HG02642 (cell line): ENCODE measurements at regions not wholly inside any gene's neighbourhood (a gene's known extent, or its start where the extent isn't known, plus 50 kb on each side); places are given as distances from the start of the nearest gene placed in this dataset.
"Not testable (repeated sequence)": the region's sequence is repeated elsewhere in the genome, so short reads cannot be mapped to it uniquely, and the experiment has no call there.

Experiments
- ATAC-seq: cut with Tn5 transposase; IDR thresholded peaks from one replicate; pipeline ENCODE4 v1.9.1; 2021; ENCODE audit warnings: mild to moderate bottlenecking; ENCODE audit not compliant: unreplicated experiment, poor library complexity

DNA sequence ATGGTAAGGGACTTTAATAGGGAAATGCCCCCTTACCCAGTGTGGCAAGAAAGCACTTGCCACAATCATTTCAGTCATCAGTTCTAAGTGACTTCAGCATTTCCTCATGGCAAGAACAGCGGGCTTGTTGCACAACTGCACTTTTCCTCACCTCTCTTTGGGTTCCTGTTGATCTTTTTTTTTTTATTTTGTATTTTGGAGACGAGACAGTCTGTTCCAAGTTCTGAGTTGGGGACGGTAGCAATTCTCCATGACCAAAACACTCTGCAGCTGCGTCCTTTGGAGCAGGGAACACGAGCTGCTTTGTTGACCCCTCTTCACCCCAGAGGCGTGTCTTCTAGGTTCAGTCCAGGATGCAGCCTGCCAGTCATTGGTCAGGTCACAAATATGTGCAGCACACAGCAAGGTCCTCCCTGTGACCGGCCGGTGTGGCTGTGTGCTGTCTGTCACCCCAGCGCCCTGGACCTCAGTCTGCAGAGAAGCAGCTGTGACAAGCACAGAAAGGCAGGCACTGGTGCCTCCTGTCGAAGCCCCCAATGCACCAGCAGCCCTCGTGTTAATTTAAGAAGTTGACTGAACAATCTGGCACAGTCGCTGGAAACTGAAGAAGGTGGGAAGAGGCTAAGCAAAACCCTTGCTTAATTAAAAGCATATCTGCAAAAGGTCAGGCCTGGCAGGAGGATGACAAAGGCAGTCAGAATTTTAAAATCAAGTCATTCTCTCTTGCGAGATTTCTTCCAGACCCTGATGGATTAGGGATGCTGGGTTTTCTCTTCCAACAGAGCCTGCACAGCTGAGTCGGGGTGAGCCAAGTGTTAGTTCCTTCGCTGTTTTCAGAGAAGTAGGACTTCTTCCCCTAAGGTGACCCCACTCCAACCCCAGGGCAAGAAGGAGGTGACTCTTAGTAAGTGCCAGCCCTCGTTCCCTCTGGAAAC, 96.7 kb upstream of the COPS8 start:
- ATAC-seq, result no peak

DNA sequence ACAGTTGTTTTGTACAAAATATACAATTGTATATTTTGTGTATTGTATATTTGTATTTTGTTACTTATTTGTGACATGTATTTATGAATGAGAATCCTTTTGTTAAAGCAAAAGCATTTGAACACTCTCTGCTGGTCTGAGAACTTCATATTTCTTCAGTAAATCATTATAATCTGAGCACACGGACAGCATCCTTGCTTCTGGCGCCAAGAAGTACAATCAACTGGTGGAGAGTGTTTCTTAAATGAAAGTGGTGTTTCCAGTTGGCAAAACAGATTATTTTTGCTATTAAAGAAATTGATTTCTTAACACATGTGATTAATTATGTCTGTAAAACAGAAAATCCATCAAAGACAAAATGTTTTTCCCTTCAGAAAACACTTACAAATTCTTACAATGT, 95.1 kb upstream of the COPS8 start:
- ATAC-seq, result no peak

DNA sequence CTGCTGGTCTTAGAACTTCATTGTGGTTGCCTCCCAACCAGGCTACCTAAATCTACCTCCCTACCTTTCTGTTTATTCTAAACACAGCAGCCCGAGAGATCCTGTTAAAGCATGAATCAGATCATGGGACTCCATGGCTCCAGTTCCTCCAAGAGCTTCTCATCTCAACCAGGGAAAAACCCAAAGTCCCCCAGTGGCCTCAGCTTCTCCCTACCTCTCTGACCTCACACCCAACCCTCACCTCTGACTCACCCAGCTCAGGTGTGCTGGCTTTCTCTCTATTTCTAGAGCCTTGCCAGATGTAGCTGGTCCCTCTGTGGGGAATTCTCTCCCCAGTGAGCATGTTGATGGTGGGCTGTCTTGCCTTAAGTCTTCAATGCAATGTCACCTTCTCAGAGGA, 93.8 kb upstream of the COPS8 start:
- ATAC-seq, result no peak

DNA sequence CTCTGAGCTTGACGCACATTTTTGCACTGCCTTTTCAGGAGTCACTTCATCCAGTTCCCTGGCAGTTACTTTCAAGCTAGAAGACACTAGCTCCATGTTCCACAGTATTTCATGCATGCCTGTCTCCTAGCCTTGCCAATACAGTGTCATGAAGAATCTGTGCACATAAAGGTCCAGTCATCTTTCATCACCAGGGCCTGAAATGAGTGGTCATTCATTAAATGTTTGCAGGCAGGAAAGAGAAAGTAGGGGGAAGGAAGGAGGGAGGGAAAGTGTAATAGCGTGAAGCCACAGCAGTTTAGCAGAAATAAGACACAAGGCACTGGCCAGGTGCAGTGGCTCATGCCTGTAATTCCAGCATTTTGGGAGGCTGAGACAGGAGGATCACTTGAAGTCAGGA, 92.4 kb upstream of the COPS8 start:
- no peak for ATAC-seq

DNA sequence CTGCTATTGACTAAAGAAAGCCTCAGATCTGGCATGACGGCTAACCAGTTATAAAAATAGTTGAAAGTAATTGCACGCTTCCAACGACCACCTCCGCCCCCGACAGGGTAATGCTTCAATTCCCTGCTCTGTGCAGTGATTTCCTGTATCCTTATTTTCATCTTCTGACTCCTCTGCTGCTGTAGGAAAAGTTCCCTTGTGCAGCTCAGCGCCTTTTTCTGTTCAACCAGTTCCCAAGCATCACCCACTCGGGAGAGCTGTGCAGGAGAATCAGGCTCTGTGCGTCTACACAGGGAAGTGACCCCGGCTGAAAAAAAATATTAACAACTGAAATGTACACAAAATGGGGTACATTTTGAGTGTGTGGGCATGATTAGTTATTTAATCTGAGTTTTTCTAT, 91.3 kb upstream of the COPS8 start:
- ATAC-seq, result no peak

DNA sequence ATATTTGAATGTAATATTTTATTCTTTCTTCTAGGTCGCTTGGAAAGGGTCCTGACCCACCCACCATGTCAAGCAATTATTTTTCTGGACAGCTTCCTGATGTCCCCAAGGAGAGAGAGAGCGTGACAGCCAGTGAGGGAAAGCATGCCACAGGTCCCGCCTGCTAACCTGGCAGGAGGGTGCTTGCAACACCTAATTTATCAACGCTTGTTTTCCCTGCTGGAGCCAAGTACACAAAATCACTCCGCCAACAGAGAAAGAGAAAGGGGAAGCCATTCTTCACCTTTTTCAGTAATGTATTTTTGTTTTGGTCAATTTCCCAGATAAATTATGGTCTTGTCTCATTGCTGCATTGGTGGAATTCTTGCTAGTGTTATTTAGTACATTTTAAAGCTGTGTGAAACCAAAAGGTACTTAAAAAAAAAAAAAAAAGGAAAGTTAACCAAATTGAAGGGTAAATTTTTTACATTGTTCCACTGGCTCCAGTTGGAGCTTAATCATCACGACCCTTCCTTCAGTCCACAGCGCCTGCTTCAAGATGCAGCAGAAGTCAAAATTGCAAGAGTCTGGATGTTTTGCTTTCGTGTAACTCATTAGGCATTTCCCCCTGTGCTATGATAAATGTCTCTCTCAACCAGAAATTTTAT, 88.5 kb upstream of the COPS8 start:
- no peak for ATAC-seq

DNA sequence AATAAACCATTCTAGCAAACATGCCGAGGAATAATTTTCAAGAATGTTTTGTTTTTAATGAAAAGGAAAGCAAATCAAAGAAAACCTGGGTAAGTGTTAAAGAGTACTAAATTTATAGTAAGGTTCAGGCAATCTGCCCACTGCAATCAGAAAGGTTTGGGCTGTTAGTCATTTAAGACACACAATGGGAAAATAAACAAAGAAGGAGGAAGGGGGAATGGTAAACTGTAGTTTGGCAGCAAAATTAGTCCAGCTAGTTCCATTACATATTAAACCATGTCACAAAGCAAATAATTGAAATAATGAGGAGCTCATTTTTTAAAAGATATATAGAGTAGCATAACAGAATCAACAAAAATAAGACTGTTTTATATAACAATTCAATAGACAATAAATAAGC, 87.5 kb upstream of the COPS8 start:
- no peak for ATAC-seq

DNA sequence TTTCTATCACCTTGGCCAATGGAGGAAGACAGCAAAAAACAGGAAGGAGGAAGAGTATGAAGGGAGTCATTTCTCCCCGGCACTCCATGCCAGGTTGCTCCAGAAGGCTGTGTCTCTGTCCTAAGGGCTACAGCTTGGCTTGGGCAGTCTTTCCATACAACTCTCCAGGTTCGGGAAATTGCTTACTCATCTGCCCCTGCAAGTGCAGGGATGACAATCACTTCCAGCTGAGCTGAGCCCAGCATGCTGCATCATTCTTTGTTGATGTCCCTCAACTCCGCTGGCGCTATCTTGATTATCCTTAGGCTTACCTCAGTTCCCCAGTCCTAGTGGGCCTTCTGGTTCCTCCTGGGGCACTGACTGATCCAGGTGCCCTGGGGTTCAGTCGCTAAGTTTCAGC, 86.9 kb upstream of the COPS8 start:
- no peak for ATAC-seq

DNA sequence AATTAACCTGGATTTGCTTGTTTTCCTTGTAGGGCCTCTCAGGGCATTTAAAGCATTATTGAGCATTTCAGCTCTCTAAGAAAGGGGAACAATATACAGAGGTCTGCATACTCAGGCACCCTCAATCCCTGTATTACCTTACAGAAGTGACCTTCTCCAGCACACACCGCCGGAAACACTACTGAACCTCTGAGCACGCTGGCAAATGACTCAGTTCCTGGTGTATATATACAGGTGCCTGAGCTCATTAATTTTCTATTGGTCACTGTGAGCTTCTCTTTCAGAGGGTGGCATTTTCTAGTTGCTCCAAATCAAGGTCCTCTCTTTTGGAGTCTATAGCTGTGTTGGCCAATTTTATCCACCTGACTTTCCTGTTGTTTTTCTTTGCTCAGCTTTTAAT, 85.2 kb upstream of the COPS8 start:
- ATAC-seq, result no peak

DNA sequence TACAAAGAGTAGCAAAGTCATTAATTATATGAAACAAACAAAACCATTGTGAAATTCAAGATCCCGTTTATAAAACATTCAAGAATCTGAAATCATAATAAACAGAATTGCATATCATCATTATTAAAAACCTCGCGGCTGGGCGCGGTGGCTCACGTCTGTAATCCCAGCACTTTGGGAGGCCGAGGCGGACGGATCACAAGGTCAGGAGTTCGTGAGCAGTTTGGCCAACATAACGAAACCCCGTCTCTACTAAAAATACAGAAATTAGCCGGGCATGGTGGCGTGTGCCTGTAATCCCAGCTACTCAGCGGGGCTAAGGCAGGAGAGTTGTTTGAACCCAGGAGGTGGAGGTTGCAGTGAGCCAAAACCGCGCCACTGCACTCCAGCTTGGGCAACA, 80.3 kb upstream of the COPS8 start:
- not testable (repeated sequence) for ATAC-seq

DNA sequence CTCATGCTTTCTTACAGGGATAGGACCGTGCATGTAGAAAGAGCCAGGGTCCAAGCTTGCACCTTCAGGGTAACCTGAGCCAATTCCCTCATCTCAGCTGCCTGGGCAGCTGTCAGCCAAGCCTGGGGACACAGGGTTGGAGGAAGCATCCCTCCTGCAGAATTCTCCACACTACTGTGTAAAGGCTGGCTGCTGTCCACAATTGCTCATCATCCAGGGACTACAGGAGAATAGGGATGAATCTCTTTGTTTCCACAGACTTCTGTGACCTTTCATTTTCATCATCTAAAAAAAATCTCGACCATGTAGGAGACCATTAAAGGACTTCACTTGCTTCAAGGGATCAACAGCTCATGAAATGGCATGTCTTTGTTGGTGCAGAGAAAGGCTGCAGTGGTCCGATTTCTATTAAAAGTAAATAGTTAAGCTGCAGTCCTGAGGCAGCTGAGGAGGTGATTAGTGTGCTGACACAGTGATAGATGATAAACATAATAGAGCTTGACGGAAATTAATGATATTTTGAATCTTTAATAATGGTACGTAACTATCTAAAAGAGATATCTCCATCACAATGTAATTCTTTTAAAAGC, 74.4 kb upstream of the COPS8 start:
- no peak for ATAC-seq

DNA sequence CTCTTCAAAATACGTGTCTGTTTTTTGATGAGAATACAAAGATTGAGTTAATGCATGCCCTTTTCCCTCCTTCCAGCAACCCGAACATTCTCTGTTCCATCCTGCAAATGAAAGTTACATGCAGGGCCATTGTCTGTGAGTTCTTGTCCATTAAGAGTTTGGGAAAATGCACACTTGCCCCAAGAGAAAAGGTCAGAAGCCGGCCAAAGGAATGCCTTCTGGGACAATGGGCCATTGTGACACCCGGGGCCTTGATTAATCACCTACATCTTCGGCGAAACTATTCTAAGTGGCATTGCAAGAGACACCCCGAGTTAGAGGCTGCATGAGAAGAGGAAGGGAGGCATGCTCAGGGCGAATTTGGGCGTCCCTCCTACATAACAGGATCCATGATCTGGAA, 73.7 kb upstream of the COPS8 start:
- ATAC-seq, result no peak

DNA sequence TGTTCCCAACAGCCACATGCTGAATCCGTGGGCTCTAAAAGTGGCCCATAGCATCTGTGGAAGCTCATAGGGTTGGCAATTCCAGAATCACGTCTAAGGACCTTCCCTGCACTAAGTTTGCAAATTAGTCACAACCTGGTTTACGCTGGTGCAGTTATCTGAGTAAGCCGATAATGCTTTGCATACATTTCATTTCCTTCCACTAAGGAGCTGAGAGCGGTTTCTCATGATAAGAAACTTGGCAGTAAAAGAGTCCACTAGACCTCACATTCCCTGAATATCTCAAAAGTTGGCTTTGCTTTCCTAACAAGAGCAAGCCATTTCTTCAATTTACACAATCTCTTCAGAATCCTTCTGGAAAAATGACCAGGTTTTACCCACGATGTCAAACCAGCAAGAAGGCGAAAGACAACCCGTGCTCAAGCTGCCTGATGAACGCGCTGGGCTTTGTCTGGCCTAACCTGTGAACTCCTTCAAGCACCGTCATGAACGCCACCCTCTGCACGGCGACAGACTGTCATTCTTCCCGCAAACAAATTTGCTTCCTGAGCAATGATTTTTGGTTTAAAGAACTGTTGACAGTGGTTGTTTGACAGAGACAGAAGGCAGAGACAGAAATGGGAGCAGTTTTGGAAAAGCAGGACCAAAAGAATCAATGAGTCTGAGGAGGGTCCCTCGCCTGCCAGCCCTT, 73.0 kb upstream of the COPS8 start:
- ATAC-seq, result no peak

DNA sequence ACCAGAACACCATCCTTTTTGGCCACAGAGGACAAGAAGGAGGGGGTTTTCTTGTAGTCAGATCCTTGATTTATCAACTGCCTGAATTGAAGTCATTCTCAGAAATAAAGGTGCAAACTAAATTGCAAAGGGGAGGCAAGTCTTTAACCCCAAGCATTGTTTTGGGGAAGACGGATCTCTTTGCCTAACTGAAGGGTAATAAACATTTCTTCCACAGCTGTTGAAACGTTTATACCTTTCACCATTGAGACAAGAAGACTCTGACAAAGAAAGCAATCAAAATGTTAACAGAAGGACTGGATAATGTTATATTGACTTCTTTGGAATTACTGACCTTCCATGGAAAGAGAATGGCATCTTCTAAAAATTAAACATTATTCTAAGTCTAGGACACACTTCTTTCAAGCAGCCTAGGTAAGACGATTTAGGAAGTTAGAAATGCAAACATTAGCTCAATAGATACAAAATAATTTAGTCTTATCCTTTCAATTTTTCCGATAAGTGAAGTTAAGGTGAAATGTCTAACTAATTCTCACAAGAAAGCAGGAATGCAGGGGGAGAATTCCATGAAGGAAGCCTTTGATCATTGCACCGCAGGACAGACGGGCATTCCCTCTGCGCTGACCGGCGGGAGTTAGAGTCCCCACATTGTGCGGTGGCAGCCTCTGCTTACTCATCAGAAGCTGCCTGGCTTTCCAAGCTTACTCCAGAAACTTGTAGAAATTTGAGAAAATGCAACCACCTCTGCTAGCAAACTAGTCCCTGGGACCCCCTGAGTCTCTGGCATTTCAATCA, 69.4 kb upstream of the COPS8 start:
- no peak for ATAC-seq

DNA sequence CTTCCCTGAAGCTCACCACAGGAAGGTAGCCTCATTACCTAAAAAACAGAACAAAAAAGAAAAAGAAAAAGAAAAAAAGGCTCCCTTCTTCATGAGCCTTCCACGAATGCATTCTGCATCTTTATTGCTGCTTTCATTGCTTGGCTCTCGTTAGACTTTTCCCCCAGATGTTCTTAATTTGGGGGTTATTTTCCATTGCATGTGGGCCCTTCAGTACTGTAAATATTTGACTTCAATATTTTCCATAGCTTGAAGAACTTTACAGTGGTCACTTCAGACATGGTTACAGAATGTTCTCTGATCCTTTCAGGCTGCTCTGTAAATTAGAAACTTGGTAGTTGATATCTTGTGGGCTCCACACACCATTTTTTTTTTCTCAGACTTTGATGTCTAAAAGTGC, 65.6 kb upstream of the COPS8 start:
- ATAC-seq, result no peak

DNA sequence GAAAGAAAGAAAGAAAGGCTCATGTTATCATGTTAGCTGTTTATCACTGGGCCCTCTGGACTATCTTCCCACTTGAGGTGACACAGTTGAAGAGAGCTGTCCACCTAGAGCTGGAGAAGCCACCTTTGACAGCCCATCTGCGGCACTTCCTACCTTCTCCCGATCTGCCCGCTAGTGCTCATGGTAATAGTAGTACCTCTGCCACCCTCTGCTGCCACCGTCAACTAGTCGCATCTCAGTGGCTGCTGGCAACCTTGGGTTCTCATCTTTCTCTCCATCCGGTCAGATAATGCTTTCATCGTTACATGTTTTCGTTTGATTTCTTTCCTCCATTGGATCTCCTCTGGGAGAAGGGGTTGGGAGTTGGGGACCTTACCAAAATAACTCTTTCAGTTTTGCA, 63.2 kb upstream of the COPS8 start:
- ATAC-seq, result no peak

DNA sequence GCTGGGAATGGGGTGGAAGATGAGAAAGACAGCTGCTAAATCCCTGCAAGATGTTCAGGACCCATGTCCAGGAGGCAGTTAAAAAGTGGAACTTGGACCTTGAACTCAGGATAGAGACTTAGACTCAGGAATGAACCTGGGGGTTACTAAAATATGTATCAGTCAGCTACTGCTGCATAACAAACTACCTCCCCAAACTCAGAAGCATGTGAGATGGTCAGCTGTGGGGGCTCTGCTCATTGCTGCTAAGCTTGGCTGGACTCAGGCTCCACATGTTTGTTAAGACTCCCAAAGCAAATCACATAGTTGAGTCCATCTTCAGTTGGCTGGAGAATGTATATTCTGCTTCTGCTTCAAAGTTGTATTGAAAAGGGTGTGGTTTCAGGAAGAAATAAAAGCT, 61.4 kb upstream of the COPS8 start:
- no peak for ATAC-seq

DNA sequence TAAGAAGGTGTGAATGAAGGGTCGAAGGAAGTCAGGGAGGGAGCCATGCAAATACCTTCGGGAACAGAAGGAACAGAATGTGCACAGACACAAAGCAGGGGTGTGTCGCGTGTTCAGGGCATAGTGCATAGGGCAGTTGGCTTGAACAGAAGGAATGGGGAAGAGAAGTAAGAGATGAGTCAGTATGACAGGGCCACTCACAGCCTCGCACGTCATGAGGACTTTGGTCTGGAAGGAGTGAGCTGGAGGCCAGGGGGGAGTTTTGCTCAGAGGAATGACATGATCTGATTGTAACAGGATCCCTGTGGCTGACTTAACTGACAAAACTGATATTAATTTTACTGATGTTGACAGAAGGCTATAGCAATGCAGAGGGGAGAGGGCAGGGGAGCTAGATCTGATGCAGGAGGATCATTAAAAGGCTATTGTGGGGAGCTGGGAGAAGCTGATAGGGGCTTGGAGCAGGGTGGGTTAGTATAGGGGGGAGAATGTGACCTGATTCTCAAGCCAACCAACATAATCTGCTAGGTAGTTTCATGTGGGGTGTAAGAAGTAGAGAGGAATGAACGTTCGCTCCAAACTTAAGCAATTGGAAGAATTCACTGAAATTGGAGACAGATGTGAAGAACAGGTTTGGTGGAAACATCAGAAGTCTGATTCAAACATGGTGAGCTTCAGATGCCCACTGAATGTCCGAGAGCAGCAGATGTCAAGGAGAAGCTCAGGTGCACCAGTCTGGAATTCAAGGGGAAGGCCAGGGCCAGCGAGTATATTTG, 60.4 kb upstream of the COPS8 start:
- ATAC-seq, result no peak

DNA sequence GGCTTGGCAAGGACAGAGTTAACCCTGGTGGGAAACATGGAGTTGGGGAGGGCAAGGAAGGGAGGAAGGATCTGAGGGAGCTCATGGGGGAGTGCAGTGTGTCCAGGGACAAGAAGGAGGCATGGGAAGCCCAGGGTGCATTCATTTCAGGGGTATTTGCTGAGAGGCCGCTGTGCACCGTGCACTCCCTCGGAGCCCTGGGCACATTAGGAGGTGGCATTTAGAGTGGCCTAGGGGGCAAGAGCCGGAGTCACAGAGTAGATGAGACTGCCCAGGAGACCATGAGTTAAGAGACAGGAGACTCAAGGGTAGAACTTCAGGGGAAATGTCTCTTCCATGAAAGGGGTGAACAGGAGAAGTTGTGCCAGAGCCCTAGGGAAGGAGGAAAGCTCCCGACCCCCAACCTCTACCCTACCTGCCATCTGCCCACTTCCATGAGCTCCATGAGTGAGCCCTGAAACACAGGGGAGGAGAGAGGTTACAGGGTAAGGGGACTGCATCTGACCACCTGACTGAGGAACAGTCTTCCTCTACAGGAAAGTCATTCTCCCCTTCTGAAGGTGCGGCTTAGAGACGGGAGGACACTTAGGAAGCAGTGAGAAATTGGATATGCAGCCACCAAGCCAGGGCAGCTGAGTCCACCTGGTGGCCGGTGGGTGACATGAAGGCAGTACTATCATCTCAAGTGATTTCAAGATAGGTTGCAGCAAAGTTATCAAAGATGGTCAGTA, 58.5 kb upstream of the COPS8 start:
- ATAC-seq, result no peak
